ENCODE measurements at regions not wholly inside any gene's neighbourhood (a gene's known extent, or its start where the extent isn't known, plus 50 kb on each side); places are given as distances from the start of the nearest gene placed in this dataset.
"Not testable (repeated sequence)": the region's sequence is repeated elsewhere in the genome, so short reads cannot be mapped to it uniquely, and the experiment has no call there.

GRCh38 chr2:16217741-16218140 is 277.4 kb downstream of the MYCN start:
- DNase-seq (ENCODE audit: low spot score): not testable (repeated sequence)

GRCh38 chr2:16217291-16217690 is 276.9 kb downstream of the MYCN start:
- DNase-seq (ENCODE audit: low spot score): no peak

- no peak for DNase-seq (ENCODE audit: low spot score)
These were observed 276.2 kb downstream of the MYCN start for GRCh38 chr2:16216558-16216945.

- peak; percentile 33 for DNase-seq (ENCODE audit: low spot score)
These were observed 275.7 kb downstream of the MYCN start for GRCh38 chr2:16215902-16216557.

GRCh38 chr2:16214861-16215260 is 274.5 kb downstream of the MYCN start:
- DNase-seq (ENCODE audit: low spot score): no peak

- no peak for DNase-seq (ENCODE audit: low spot score)
These were observed 274.0 kb downstream of the MYCN start for GRCh38 chr2:16214391-16214790.

GRCh38 chr2:16212321-16212720 is 272.0 kb downstream of the MYCN start:
- no peak for DNase-seq (ENCODE audit: low spot score)

GRCh38 chr2:16211341-16211740 is 271.0 kb downstream of the MYCN start:
- no peak for DNase-seq (ENCODE audit: low spot score)

GRCh38 chr2:16210841-16211240 is 270.5 kb downstream of the MYCN start:
- no peak for DNase-seq (ENCODE audit: low spot score)

GRCh38 chr2:16209799-16210198 is 269.4 kb downstream of the MYCN start:
- DNase-seq (ENCODE audit: low spot score): no peak

GRCh38 chr2:16208921-16209320 is 268.6 kb downstream of the MYCN start:
- DNase-seq (ENCODE audit: low spot score): no peak

- DNase-seq (ENCODE audit: low spot score): no peak
These were observed 268.0 kb downstream of the MYCN start for GRCh38 chr2:16208241-16208797.

- DNase-seq (ENCODE audit: low spot score): no peak
These were observed 267.3 kb downstream of the MYCN start for GRCh38 chr2:16207611-16208010.

- DNase-seq (ENCODE audit: low spot score): no peak
These were observed 266.8 kb downstream of the MYCN start for GRCh38 chr2:16207151-16207550.

- DNase-seq (ENCODE audit: low spot score): no peak
These were observed 266.0 kb downstream of the MYCN start for GRCh38 chr2:16206191-16206944.

GRCh38 chr2:16205631-16206030 is 265.3 kb downstream of the MYCN start:
- DNase-seq (ENCODE audit: low spot score): no peak

GRCh38 chr2:16204886-16205620 is 264.7 kb downstream of the MYCN start:
- DNase-seq (ENCODE audit: low spot score): no peak

GRCh38 chr2:16204251-16204650 is 263.9 kb downstream of the MYCN start:
- no peak for DNase-seq (ENCODE audit: low spot score)

- no peak for DNase-seq (ENCODE audit: low spot score)
These were observed 263.3 kb downstream of the MYCN start for GRCh38 chr2:16203691-16204090.

GRCh38 chr2:16203069-16203468 is 262.7 kb downstream of the MYCN start:
- no peak for DNase-seq (ENCODE audit: low spot score)

GRCh38 chr2:16202266-16203020 is 262.1 kb downstream of the MYCN start:
- no peak for DNase-seq (ENCODE audit: low spot score)

- no peak for DNase-seq (ENCODE audit: low spot score)
These were observed 261.5 kb downstream of the MYCN start for GRCh38 chr2:16201848-16202247.
